SU-DHL-6 (cell line): ENCODE measurements at regions not wholly inside any gene's neighbourhood (a gene's known extent, or its start where the extent isn't known, plus 50 kb on each side); places are given as distances from the start of the nearest gene placed in this dataset.

Experiments used
- H2AFZ ChIP-seq: fragments of 200-600 bp; sonication (generic); 2 replicates; pipeline ENCODE4 v1.6.1; 2014; ENCODE audit warnings: low read depth, mild to moderate bottlenecking, moderate library complexity, mixed read lengths, antibody characterized with exemption, low read length; ENCODE audit not compliant: severe bottlenecking
- H3F3A ChIP-seq: fragments of 200-600 bp; shearing (Covaris generic); 2 replicates; pipeline ENCODE4 v1.6.0; 2016; ENCODE audit warnings: antibody characterized with exemption, mild to moderate bottlenecking; ENCODE audit not compliant: insufficient read depth
- H3K27ac ChIP-seq: fragments of 200-600 bp; sonication (generic); 2 replicates; pipeline ENCODE4 v1.5.1; 2016; ENCODE audit warnings: low read depth, mild to moderate bottlenecking, low read length, moderate library complexity, mixed read lengths
- H3K27me3 ChIP-seq: fragments of 200-600 bp; sonication (generic), shearing (Covaris generic); 2 replicates; pipeline ENCODE4 v1.6.0; 2014; ENCODE audit warnings: mild to moderate bottlenecking, low read length
- H3K36me3 ChIP-seq: fragments of 200-600 bp; sonication (generic); 2 replicates; pipeline ENCODE4 v1.6.1; 2014; ENCODE audit warnings: mild to moderate bottlenecking, low read length, mixed read lengths
- H3K4me2 ChIP-seq: fragments of 300-600, 200-600 bp; shearing (Covaris generic), sonication (generic); 2 replicates; pipeline ENCODE4 v1.6.0; 2014; ENCODE audit warnings: low read length, low read depth, mild to moderate bottlenecking; ENCODE audit not compliant: poor library complexity, severe bottlenecking
- H3K4me3 ChIP-seq: fragments of 200-600 bp; sonication (generic); 2 replicates; pipeline ENCODE4 v1.5.1; 2014; ENCODE audit warnings: antibody characterized with exemption, low read length, mild to moderate bottlenecking, mixed read lengths; ENCODE audit not compliant: insufficient read depth, poor library complexity, severe bottlenecking
- H3K79me2 ChIP-seq: fragments of 200-600 bp; sonication (generic); 2 replicates; pipeline ENCODE4 v1.6.1; 2014; ENCODE audit warnings: mild to moderate bottlenecking, low read length, moderate library complexity; ENCODE audit not compliant: insufficient read depth
- H3K9ac ChIP-seq: fragments of 200-600 bp; sonication (generic); 2 replicates; pipeline ENCODE4 v1.7.0; 2014; ENCODE audit warnings: mild to moderate bottlenecking, low read length
- H3K9me2 ChIP-seq: fragments of 200-600 bp; sonication (generic); replicated peaks from 2 replicates; pipeline ENCODE4 v1.6.1; 2014; ENCODE audit warnings: low read length; ENCODE audit not compliant: insufficient read depth
- H3K9me3 ChIP-seq: fragments of 200-600 bp; sonication (generic); 2 replicates; pipeline ENCODE4 v1.6.1; 2014; ENCODE audit warnings: low read length, mixed read lengths; ENCODE audit not compliant: insufficient read depth
- H4K20me1 ChIP-seq: fragments of 200-600 bp; sonication (generic); 2 replicates; pipeline ENCODE4 v1.6.1; 2014; ENCODE audit warnings: low read depth, mild to moderate bottlenecking, antibody characterized with exemption, low read length, moderate library complexity, mixed read lengths
- CTCF ChIP-seq: fragments of 200-600 bp; sonication (generic); IDR thresholded peaks from one replicate; pipeline ENCODE4 v1.5.1; 2017; ENCODE audit warnings: antibody characterized with exemption, mild to moderate bottlenecking, low read length, moderate library complexity; ENCODE audit not compliant: insufficient read depth, poor library complexity, severe bottlenecking
- EZH2phosphoT487 ChIP-seq: fragments of 200-600 bp; sonication (generic), shearing (Covaris generic); conservative IDR thresholded peaks from 2 replicates; pipeline ENCODE4 v1.6.1; 2018; ENCODE audit warnings: mild to moderate bottlenecking, antibody characterized with exemption, low read length, moderate library complexity, mixed read lengths

DNA sequence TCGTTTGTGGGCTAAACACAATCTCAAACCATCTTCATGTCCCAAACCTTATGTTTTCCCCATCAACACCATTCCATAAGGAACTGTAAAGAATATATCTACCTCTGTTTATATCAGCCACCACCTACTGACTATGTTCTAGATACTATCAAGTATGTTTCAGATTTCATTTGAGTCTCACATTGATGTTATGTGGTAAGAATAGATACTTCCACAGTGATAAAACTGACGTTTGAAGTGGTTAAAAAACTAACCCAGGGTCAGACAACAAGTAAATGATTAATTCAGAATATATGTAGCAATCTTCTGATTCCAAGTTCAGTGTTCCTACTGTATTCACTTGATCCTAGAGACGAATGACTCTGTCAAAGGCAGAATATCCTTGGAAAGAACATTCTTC is 156.8 kb upstream of the RASGEF1B start:
- H3K36me3 ChIP-seq, result no peaks in the 10 kb centered on the region

GRCh38 chr4:81627590-81627989 is 155.9 kb upstream of the RASGEF1B start:
- Histone ChIP-seq H3K9ac (no peak overlapping the region), H3K36me3 (no peaks in the 10 kb centered on the region), H3K4me2 (no peak overlapping the region), H2AFZ (no peak overlapping the region), H3K79me2 (no peaks in the 10 kb centered on the region), H3K4me3 (no peak overlapping the region), H3K9me2 (no peaks in the 10 kb centered on the region), H4K20me1 (no peaks in the 10 kb centered on the region), H3K27me3 (no peaks in the 10 kb centered on the region), H3K9me3 (no peaks in the 10 kb centered on the region), H3K27ac (no peak overlapping the region), H3F3A (no peaks in the 10 kb centered on the region)
- TF ChIP-seq CTCF (no peak), EZH2phosphoT487 (no peak)

More for the DNA sequence above, 156.8 kb upstream of the RASGEF1B start:
- H3K27ac ChIP-seq, result no peak overlapping the region
- no peak overlapping the region for H2AFZ ChIP-seq
- no peak overlapping the region for H3K4me3 ChIP-seq
- H3K27me3 ChIP-seq, result no peaks in the 10 kb centered on the region
- no peaks in the 10 kb centered on the region for H3K9me2 ChIP-seq
- no peaks in the 10 kb centered on the region for H3K79me2 ChIP-seq
- H3K9me3 ChIP-seq, result no peaks in the 10 kb centered on the region
- H3F3A ChIP-seq, result no peaks in the 10 kb centered on the region
- no peaks in the 10 kb centered on the region for H4K20me1 ChIP-seq
- no peak overlapping the region for H3K4me2 ChIP-seq
- TF ChIP-seq EZH2phosphoT487 (no peak), CTCF (no peak)
- no peak overlapping the region for H3K9ac ChIP-seq

DNA sequence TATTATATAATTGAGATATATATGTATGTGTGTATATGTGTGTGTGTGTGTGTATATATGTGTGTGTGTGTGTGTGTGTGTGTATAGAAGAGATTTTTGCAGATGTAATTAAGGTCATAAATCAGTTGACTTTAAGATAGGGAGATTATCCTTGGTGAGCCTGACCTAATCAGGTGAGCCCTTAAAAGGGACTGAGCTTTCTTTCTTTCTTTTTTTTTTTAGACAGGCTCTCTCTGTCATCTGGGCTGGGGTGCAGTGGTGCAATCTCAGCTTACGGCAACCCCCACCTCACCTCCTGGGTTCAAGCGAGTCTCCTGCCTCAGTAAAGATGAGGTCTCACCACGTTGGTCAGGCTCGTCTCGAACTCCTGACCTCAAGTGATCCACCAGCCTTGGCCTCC is 155.1 kb upstream of the RASGEF1B start:
- H2AFZ ChIP-seq, result no peak overlapping the region
- no peaks in the 10 kb centered on the region for H3K9me3 ChIP-seq
- H4K20me1 ChIP-seq, result no peaks in the 10 kb centered on the region
- H3K79me2 ChIP-seq, result no peaks in the 10 kb centered on the region
- H3K9ac ChIP-seq, result no peak overlapping the region
- no peak overlapping the region for H3K4me3 ChIP-seq
- H3K27me3 ChIP-seq, result no peaks in the 10 kb centered on the region
- H3K9me2 ChIP-seq, result no peaks in the 10 kb centered on the region
- H3K4me2 ChIP-seq, result no peak overlapping the region
- H3F3A ChIP-seq, result no peaks in the 10 kb centered on the region
- TF ChIP-seq CTCF (no peak), EZH2phosphoT487 (no peak)
- no peaks in the 10 kb centered on the region for H3K36me3 ChIP-seq
- H3K27ac ChIP-seq, result no peak overlapping the region
